DMS 273 (cell line): ENCODE measurements at regions not wholly inside any gene's neighbourhood (a gene's known extent, or its start where the extent isn't known, plus 50 kb on each side); places are given as distances from the start of the nearest gene placed in this dataset.

Source experiments
- DNase-seq: peaks from one replicate; lab custom pipeline; 2025; ENCODE audit not compliant: unreplicated experiment; lab: John Stamatoyannopoulos, UW

GRCh38 chr5:170159947-170160346 lies 54.2 kb downstream of the FOXI1 start:
- no peak for DNase-seq

- no peak for DNase-seq
Observed at GRCh38 chr5:170161069-170161468, 55.4 kb downstream of the FOXI1 start.

- no peak for DNase-seq
Observed at GRCh38 chr5:170162631-170163321, 57.1 kb downstream of the FOXI1 start.

- DNase-seq = no peak
Observed at GRCh38 chr5:170164087-170164486, 58.4 kb downstream of the FOXI1 start.

GRCh38 chr5:170164921-170165320 lies 59.2 kb downstream of the FOXI1 start:
- DNase-seq = no peak

GRCh38 chr5:170166101-170166500 lies 60.4 kb downstream of the FOXI1 start:
- no peak for DNase-seq

- DNase-seq = no peak
Observed at GRCh38 chr5:170168002-170168401, 62.3 kb downstream of the FOXI1 start.

- no peak for DNase-seq
Observed at GRCh38 chr5:170168797-170169196, 63.1 kb downstream of the FOXI1 start.

- peak; percentile 94 for DNase-seq
Observed at GRCh38 chr5:170169996-170170395, 62.8 kb upstream of the C5orf58 start.

GRCh38 chr5:170171811-170172210 lies 61.0 kb upstream of the C5orf58 start:
- no peak for DNase-seq

- no peak for DNase-seq
Observed at GRCh38 chr5:170173227-170173626, 59.6 kb upstream of the C5orf58 start.

GRCh38 chr5:170173647-170174046 lies 59.1 kb upstream of the C5orf58 start:
- DNase-seq = no peak

- DNase-seq = no peak
Observed at GRCh38 chr5:170176916-170177315, 55.9 kb upstream of the C5orf58 start.

- DNase-seq = no peak
Observed at GRCh38 chr5:170178814-170179213, 54.0 kb upstream of the C5orf58 start.

GRCh38 chr5:170179626-170180025 lies 53.2 kb upstream of the C5orf58 start:
- DNase-seq = no peak

GRCh38 chr5:170181902-170182301 lies 50.9 kb upstream of the C5orf58 start:
- DNase-seq = peak; percentile 62

GRCh38 chr5:170182491-170182890 lies 50.3 kb upstream of the C5orf58 start:
- DNase-seq = no peak
